ENCODE measurements at regions not wholly inside any gene's neighbourhood (a gene's known extent, or its start where the extent isn't known, plus 50 kb on each side); places are given as distances from the start of the nearest gene placed in this dataset.

DNA sequence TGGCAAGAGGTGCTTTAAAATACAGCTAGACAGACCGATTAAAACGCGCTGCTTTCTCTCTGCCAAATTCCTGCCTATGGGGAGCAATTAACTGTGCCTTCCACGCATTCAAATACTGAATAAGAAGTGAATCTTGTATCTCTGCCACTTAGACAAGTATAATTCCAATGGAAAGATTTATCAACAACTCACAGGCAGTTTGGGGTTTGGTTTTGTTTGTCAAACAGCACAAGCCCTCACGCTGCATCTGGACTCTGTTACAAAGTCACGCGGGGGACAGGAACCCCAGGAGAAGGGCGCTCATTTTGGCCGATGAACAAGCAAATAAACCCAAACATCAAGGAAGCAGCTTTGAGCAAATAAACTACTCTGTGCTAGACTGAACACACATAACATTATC lies 61.8 kb upstream of the TMCO5A start:
- ATAC-seq = no peak
- H3K27ac Mint-ChIP-seq = no peak overlapping the region
- POLR2A ChIA-PET = no interaction called here
- CTCF ChIA-PET = no interaction called here
- H3K27me3 Mint-ChIP-seq = peaks cover 2% of the 10 kb centered on the region
- no peaks in the 10 kb centered on the region for H3K4me1 Mint-ChIP-seq (ENCODE audit: low read depth)
- TF ChIP-seq, protein P1, sequence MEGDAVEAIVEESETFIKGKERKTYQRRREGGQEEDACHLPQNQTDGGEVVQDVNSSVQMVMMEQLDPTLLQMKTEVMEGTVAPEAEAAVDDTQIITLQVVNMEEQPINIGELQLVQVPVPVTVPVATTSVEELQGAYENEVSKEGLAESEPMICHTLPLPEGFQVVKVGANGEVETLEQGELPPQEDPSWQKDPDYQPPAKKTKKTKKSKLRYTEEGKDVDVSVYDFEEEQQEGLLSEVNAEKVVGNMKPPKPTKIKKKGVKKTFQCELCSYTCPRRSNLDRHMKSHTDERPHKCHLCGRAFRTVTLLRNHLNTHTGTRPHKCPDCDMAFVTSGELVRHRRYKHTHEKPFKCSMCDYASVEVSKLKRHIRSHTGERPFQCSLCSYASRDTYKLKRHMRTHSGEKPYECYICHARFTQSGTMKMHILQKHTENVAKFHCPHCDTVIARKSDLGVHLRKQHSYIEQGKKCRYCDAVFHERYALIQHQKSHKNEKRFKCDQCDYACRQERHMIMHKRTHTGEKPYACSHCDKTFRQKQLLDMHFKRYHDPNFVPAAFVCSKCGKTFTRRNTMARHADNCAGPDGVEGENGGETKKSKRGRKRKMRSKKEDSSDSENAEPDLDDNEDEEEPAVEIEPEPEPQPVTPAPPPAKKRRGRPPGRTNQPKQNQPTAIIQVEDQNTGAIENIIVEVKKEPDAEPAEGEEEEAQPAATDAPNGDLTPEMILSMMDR (IDR thresholded peaks at IDR 0.05) = no peak
- no peak for DNase-seq
- no peak overlapping the region for H3K4me3 Mint-ChIP-seq
- no peaks in the 10 kb centered on the region for H3K36me3 Mint-ChIP-seq (ENCODE audit: low read depth)
- no peaks in the 10 kb centered on the region for H3K9me3 Mint-ChIP-seq
- intact Hi-C loops (cut with micrococcal nuclease) = no loop called here

DNA sequence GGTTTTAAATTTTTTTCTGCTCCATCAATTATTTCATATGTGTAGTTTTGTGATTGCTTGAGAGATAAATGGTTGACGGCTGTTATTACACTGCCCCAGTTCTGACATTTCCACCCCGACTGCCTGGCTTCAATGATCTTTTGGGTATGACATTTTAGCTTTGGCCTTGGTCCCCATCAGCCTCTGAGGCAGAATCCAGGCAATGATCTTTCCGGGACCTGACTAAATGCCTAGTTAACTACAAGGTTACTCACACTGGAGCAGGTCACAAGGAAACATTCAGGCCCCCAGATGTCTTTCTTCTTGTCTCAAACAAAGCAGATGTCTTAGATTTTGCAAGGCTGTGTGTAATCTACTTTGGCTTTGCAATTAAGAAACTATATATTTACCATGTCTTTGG lies 61.1 kb upstream of the TMCO5A start:
- H3K27ac Mint-ChIP-seq = no peak overlapping the region
- H3K9me3 Mint-ChIP-seq = no peaks in the 10 kb centered on the region
- H3K4me3 Mint-ChIP-seq = no peak overlapping the region
- H3K27me3 Mint-ChIP-seq = peaks cover 2% of the 10 kb centered on the region
- intact Hi-C loops (cut with micrococcal nuclease) = no loop called here
- no peaks in the 10 kb centered on the region for H3K36me3 Mint-ChIP-seq (ENCODE audit: low read depth)
- no peak for ATAC-seq
- POLR2A ChIA-PET = no interaction called here
- DNase-seq = no peak
- no peaks in the 10 kb centered on the region for H3K4me1 Mint-ChIP-seq (ENCODE audit: low read depth)
- TF ChIP-seq, protein P1 (IDR thresholded peaks at IDR 0.05) = no peak
- CTCF ChIA-PET = no interaction called here

DNA sequence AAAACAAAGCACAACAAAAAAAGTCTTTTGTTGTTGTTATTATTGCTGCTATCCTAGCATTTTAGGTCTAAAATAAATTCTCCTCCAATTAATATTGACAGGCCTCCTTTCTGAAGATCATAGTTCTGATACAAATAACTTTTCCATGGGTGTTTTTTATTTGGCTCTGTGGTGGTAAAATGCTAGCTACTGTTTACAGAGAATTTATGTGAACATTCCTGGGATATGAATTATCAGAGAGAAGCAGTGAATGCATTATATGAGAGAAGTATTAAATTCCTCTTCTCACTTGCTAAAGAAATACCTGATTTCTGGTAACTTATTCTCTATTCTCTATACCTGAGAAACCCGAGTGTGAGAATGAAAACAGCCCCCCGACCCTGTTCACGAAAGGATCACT lies 57.5 kb upstream of the TMCO5A start:
- ATAC-seq = no peak
- TF ChIP-seq, protein P1 (IDR thresholded peaks at IDR 0.05) = no peak
- H3K27me3 Mint-ChIP-seq = peaks cover 8% of the 10 kb centered on the region

DNA sequence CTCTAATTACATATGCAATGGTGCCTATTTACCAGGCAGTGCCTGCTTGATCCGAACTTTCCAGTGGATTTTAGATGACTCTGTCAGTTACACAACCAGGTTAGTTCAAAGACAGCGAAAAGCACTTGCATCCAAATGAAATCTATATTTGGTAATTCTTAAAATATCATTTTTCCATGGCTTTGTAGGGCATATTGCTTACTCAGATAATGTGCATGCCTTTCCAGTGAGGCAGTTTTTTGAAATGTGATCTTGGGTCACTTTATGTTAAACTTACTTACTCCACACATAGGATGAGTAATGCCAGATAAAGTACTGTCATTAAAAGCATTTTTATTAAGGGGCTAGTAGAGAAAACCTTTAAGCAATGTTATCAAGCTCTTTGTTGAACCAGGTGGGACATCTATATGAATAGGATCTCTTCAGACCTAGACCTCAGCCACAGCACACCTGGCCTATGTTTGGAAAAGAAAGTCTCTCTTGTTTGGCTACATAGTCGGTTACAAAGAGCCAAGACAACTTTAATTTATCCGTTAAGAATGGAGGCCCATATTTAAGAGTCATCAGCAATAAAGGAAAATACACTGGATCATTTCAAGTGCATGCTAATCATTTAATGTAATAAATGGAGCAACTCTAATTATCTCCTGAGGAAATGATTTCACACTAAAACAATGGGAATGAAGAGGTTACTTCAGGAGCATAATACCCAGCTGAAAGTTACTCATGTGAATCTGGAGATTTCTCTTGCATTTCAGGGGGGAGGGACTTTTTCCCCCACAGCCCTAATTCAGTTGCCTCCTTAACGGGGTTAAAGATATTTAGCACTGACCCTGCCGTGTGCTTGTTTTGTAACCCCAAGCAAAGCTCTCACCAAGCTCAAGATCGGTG lies 56.3 kb upstream of the TMCO5A start:
- Mint-ChIP-seq H3K27me3 (peaks cover 8% of the 10 kb centered on the region), H3K36me3 (ENCODE audit: low read depth) (no peaks in the 10 kb centered on the region), H3K27ac (no peak overlapping the region), H3K9me3 (no peaks in the 10 kb centered on the region), H3K4me3 (no peak overlapping the region), H3K4me1 (ENCODE audit: low read depth) (no peaks in the 10 kb centered on the region)
- CTCF ChIA-PET = interaction anchor here (1.0 kb wide), 1 partner anchor 14 kb away, joined by 6 read pairs; no protein-coding TSS in a partner anchor
- intact Hi-C loops (cut with micrococcal nuclease) = no loop called here
- DNase-seq = no peak
- no peak for ATAC-seq
- TF ChIP-seq, protein P1 (IDR thresholded peaks at IDR 0.05) = no peak
- POLR2A ChIA-PET = no interaction called here

More for the DNA sequence above, 57.5 kb upstream of the TMCO5A start:
- Mint-ChIP-seq H3K4me3 (no peak overlapping the region), H3K9me3 (no peaks in the 10 kb centered on the region), H3K4me1 (ENCODE audit: low read depth) (no peaks in the 10 kb centered on the region), H3K27ac (no peak overlapping the region), H3K36me3 (ENCODE audit: low read depth) (no peaks in the 10 kb centered on the region)
- CTCF ChIA-PET = no interaction called here
- intact Hi-C loops (cut with micrococcal nuclease) = no loop called here
- POLR2A ChIA-PET = no interaction called here
- DNase-seq = no peak

DNA sequence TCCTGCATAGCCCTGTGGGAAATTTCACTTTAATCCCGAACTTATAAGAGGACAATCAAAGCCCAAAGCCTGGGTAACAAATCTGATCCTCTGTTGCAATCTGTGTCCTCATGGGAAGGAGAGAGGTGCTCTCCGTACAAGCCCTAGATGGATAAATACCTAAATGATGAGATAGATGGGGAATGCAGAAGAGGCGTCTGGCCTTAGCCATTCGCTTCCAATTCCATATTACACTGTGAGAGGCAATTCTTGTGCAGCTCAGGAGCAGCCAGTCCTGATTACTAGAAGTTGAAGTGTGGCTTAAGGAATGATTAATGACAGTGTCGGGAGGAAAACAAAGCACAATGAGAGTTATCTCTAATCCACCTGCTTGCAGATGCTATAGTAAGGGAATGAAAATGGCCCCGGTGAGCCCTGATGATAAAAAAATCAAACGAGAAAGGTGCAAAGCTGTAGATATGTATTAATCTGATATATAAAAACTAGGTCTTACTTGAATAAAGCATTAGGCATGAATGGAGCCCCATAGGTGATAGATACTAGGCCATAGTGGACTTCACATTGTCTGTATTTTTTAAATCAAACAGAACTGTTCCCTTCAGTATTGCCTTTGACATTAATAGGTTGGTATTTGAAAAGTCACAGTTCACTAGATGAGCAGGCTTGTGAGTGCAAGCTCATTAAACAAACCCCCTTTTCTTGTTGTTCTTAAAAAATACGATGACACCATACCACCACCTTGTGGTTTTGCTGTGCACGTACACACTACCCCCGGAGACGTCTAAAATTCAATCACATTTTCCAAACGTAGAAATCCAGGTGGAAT lies 54.2 kb upstream of the TMCO5A start:
- no peaks in the 10 kb centered on the region for H3K9me3 Mint-ChIP-seq
- no peaks in the 10 kb centered on the region for H3K4me1 Mint-ChIP-seq (ENCODE audit: low read depth)
- ChIA-PET CTCF (interaction anchor here (0.6 to 2.5 kb wide), 6 partner anchors 10 to 181 kb away, joined by 3 to 6 read pairs (median 3); no protein-coding TSS in a partner anchor), POLR2A (no interaction called here)
- H3K4me3 Mint-ChIP-seq = no peak overlapping the region
- intact Hi-C loops (cut with micrococcal nuclease) = no loop called here
- ATAC-seq (no peak), DNase-seq (peak; percentile 12)
- TF ChIP-seq, protein P1 (IDR thresholded peaks at IDR 0.05) = peak; percentile 64
- H3K27ac Mint-ChIP-seq = no peak overlapping the region
- no peaks in the 10 kb centered on the region for H3K36me3 Mint-ChIP-seq (ENCODE audit: low read depth)
- peaks cover 8% of the 10 kb centered on the region for H3K27me3 Mint-ChIP-seq
